ENCODE measurements at regions not wholly inside any gene's neighbourhood (a gene's known extent, or its start where the extent isn't known, plus 50 kb on each side); places are given as distances from the start of the nearest gene placed in this dataset.

DNA sequence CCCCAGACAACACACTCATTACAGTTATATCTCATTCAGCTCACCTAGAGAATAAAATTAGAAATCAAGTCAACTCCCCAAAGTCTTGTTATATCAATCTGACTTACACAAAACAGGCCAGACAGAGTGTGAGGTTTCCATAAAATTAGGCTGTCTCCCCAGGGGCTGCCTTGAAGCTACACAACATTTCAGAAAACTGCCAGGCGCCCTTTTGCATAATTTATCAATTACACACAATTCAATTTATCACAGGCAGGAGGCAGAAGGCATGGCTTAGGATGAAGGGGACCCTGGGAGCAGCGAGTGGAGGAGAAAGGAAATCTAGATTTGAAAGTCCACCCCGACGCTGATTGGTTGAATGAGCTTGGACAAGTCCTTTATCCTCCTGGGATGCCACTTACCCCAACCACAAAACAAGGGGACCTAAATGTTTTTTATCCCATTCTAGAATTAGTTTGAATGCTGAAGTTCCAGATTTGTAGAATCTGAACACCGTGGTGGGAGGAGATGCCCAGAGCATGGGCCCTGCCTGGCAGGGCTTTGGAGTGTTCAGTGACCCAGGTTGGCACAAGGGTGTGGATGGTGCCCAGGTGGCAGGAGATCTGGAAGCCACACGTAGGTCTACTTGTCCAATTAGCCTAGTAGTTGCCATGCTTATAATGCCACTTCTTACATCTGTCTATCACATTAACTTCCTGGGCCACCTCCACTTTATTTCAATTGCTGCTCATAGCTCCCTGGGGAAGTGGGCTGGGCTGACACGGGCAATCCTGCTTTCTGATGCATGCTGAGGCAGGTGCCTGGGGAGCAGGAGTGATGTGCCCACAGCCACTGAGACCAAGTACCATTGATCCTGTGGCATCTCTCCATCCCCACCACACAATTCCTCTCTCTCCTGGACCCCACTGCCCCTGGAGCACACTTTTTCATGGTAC lies 119.8 kb upstream of the TLE3 start:
- no peak overlapping the region for H3K56ac ChIP-seq (replicated peaks; ENCODE audit: insufficient read length, low read depth, low read length)
- H3K79me2 ChIP-seq (ENCODE audit: control insufficient read depth in 1 of 2, insufficient read depth in 2 of 2, low read length in 2 of 2) = no peaks in the 10 kb centered on the region
- no peak overlapping the region for H2AFZ ChIP-seq (ENCODE audit: low read length)
- H3K4ac ChIP-seq (replicated peaks; ENCODE audit: insufficient read length, low read depth, low read length) = no peak overlapping the region
- ChIA-PET CTCF (ENCODE audit: partially characterized antibody) (interaction anchor here (0.7 to 1.0 kb wide), 2 partner anchors 8 to 739 kb away, joined by 3 read pairs; no protein-coding TSS in a partner anchor), POLR2A (ENCODE audit: partially characterized antibody) (interaction anchor here (1.4 kb wide), 1 partner anchor 17 kb away, joined by 3 read pairs; no protein-coding TSS in a partner anchor)
- no peaks in the 10 kb centered on the region for H3K27me3 ChIP-seq (replicated peaks in 1 of 4; ENCODE audit: control insufficient read depth in 3 of 4, extremely low read depth in 1 of 4, insufficient read depth in 3 of 4, low read length in 3 of 4)
- H3K27ac ChIP-seq (ENCODE audit: low read depth, low read length) = no peak overlapping the region
- no peak overlapping the region for H2BK20ac ChIP-seq (ENCODE audit: low read length)
- peaks cover 0 to 7% (median 1%) of the 10 kb centered on the region in 4 experiments; a peak in 4 of 7 replicates for H3K4me1 ChIP-seq (replicated peaks in 1 of 4; ENCODE audit: control insufficient read depth in 3 of 4, insufficient read depth in 4 of 4, low read length in 3 of 4)
- H2BK5ac ChIP-seq (ENCODE audit: low read depth, low read length) = no peak overlapping the region
- no peak overlapping the region for H4K91ac ChIP-seq (replicated peaks; ENCODE audit: insufficient read length, low read length)
- TF ChIP-seq GABPA (IDR thresholded peaks at IDR 0.05; ENCODE audit: borderline replicate concordance, insufficient read depth, low read length) (no peak), CEBPB (IDR thresholded peaks at IDR 0.05; ENCODE audit: low read depth, low read length) (no peak), EP300 (IDR thresholded peaks at IDR 0.05; ENCODE audit: borderline replicate concordance in 1 of 2, low read depth in 2 of 2, low read length in 2 of 2) (no peak), MAFK (IDR thresholded peaks at IDR 0.05; ENCODE audit: low read depth, low read length) (no peak), JUN (IDR thresholded peaks at IDR 0.05; ENCODE audit: low read depth, low read length) (no peak), EZH2 (IDR thresholded peaks at IDR 0.05; ENCODE audit: low read depth, low read length, severe bottlenecking) (no peak), BRCA1 (IDR thresholded peaks at IDR 0.05; ENCODE audit: low read depth, low read length) (no peak), FOSL1 (IDR thresholded peaks at IDR 0.05; ENCODE audit: insufficient read depth, low read depth, low read length) (no peak), POLR2A (IDR thresholded peaks at IDR 0.05; ENCODE audit: control extremely low read depth in 1 of 2, low read depth in 2 of 2, low read length in 2 of 2) (no peak)
- TF ChIP-seq, protein P1, sequence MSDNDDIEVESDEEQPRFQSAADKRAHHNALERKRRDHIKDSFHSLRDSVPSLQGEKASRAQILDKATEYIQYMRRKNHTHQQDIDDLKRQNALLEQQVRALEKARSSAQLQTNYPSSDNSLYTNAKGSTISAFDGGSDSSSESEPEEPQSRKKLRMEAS (IDR thresholded peaks at IDR 0.05) = no peak
- no peaks in the 10 kb centered on the region for H3K23me2 ChIP-seq (ENCODE audit: low read depth, low read length)
- H2AK5ac ChIP-seq (ENCODE audit: low read depth, low read length) = no peak overlapping the region
- 82% methylated on average over 7 of the region's 7 CpGs; no CpG with 5 or more reads in 1 of the 2 experiments for WGBS, 2 experiments (ENCODE audit: extremely low coverage in 1 of 2, insufficient coverage in 1 of 2, insufficient read length in 1 of 2, insufficient replicate concordance in 2 of 2, low coverage in 1 of 2, low lambda C conversion rate in 2 of 2, missing lambda C conversion rate in 1 of 2)
- no peak overlapping the region for H3K23ac ChIP-seq (ENCODE audit: insufficient read length)
- no peak for DNase-seq (ENCODE audit: low read depth in 1 of 2, low spot score in 2 of 2)
- no peaks in the 10 kb centered on the region for H4K20me1 ChIP-seq (replicated peaks in 1 of 2; ENCODE audit: control insufficient read depth in 1 of 2, insufficient read depth in 2 of 2, low read length in 2 of 2)
- no peak overlapping the region for H2BK120ac ChIP-seq (replicated peaks; ENCODE audit: low read depth, low read length)
- no peak overlapping the region for H4K5ac ChIP-seq (ENCODE audit: insufficient read length, low read depth, low read length)
- no peak overlapping the region for H3K18ac ChIP-seq (ENCODE audit: extremely low read depth, low read length)
- H3K4me3 ChIP-seq (ENCODE audit: extremely low read depth in 1 of 4, insufficient read depth in 2 of 4, low read depth in 3 of 4, low read length in 4 of 4) = no peak overlapping the region
- FAIRE-seq = no peak
- no peak overlapping the region for H3K9ac ChIP-seq (replicated peaks in 1 of 4; ENCODE audit: extremely low read depth in 1 of 4, low read depth in 3 of 4, low read length in 3 of 4)
- H4K8ac ChIP-seq (ENCODE audit: extremely low read depth, insufficient read depth, low read length) = no peak overlapping the region
- H3K9me3 ChIP-seq (ENCODE audit: insufficient read depth in 2 of 2, low read depth in 1 of 2, low read length in 1 of 2) = no peaks in the 10 kb centered on the region
- H3K36me3 ChIP-seq (ENCODE audit: control insufficient read depth in 2 of 4, insufficient read depth in 4 of 4, low read length in 3 of 4) = no peaks in the 10 kb centered on the region
- H2BK15ac ChIP-seq (ENCODE audit: low read length) = no peak overlapping the region
- no peak overlapping the region for H3K4me2 ChIP-seq (ENCODE audit: insufficient read depth in 1 of 2, low read depth in 2 of 2, low read length in 2 of 2)
- H3K79me1 ChIP-seq (ENCODE audit: low read depth, low read length) = no peaks in the 10 kb centered on the region
- H2BK12ac ChIP-seq (ENCODE audit: low read depth, low read length) = no peak overlapping the region
- no peak overlapping the region for H3K14ac ChIP-seq (ENCODE audit: insufficient read length)

Data from H1 (cell line).